ENCODE measurements at regions not wholly inside any gene's neighbourhood (a gene's known extent, or its start where the extent isn't known, plus 50 kb on each side); places are given as distances from the start of the nearest gene placed in this dataset.
"Not testable (repeated sequence)": the region's sequence is repeated elsewhere in the genome, so short reads cannot be mapped to it uniquely, and the experiment has no call there.

DNA sequence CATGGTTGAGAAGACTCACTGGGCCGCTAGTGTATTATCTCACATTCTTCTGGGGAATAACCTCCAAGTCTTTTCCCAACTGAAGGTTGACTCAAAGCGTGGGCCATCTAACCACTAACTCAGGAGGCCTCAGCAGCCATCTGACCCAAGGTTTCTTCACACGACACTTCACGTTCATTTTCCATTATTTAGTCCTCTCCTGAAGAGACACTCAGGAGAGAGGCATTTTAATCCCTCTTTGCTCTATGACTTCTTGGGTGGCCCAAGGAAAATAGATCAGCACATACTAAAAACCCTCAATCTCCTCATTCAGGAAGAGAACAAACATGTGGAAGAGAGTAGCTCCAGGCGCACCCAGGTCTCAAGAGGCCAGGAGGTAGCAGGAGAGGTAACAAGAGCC lies 252.8 kb upstream of the FOXF1 start:
- DNase-seq = no peak

DNA sequence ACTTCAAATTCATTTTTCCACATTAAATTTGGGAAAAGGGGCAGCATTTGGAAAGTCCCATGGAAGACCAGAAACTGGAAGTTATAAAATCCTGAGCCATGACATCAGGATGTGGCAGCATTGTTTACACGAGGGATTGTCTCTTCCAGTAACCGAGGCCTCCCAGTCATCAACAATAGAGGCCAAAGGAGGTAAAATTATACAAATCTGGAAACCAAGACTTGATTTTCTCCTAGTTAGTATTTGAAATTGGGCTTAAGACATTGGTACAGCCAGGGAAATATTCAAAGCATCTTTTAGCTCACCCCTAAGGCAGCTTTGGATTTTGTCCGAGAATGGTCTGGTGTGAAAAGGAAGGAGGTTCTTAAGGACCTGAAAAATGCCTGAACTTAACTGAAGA lies 251.6 kb upstream of the FOXF1 start:
- no peak for DNase-seq

- DNase-seq = no peak
Observed at GRCh38 chr16:86259499-86259898, 250.8 kb upstream of the FOXF1 start.

DNA sequence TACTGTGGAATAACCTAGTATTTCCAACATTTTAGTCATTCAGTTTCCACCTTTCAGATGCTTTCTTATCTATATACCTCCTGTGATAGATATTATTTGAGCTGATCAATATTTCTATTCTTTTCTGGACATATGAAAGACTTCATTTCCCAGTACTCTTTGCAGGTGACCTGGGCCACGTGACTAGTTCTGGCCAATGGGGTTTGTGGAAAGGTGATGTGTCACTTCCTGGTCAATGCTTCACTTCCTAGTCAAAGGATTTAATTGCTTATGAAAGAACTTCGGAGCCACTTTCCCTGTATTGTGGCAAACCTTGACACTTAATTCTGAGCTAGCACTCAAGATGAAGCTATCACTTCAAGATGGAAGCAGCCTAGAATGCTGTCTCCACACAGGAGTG lies 248.9 kb upstream of the FOXF1 start:
- no peak for DNase-seq

- DNase-seq = not testable (repeated sequence)
Observed at GRCh38 chr16:86267657-86268056, 242.7 kb upstream of the FOXF1 start.

DNA sequence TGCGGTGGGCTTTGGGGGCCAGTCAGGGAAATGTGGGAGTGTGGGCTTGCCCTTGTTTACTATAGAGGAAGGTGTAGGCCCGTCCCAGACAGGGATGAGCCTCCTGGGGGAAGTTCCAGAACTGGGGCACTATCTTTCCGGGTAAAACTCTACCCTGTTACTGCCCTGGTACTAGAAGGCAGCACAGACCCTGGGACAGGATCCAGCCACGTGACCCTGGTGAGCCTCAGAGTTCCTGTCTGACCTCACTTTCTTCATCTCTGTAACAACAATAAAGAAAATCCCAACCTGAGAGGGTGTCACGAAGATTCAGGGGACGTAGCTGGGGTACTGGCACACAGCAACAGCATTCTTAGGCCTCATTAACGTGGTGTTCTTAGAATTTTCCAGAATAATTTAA lies 239.6 kb upstream of the FOXF1 start:
- no peak for DNase-seq

- DNase-seq = no peak
Observed at GRCh38 chr16:86272744-86273143, 237.6 kb upstream of the FOXF1 start.

DNA sequence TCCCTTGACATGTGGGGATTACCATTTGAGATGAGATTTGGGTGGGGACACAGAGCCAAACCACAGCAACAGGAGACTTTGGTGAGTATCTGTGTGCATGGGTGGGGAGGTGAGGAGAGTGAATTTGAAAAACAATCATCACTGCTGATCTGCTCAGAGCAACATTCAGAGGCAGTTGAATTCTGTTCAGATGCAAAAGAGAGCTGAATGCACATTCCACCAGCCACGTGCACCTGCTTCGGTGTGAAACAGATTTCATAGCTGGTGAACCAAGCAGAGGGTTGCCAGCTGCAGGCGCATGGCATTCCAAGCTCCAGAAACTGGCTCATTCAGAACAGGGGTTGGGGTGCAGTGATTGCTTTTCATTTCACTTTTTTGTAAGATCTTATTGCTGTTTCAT lies 233.1 kb upstream of the FOXF1 start:
- DNase-seq = no peak

DNA sequence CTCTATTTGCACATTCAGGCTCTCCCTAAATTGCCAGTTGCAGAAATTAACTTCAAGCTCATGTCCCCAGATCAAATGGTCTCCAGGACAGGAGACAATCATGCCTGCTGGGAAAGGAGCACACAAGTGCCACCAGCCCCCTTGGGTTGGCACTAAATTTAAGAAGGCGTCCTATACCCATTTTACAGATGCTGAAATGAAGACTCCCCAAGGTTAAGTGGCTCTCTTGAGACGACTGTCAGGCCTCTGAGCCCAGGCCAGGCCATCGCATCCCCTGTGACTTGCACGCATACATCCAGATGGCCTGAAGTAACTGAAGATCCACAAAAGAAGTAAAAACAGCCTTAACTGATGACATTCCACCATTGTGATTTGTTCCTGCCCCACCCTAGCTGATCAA lies 232.5 kb upstream of the FOXF1 start:
- not testable (repeated sequence) for DNase-seq

DNA sequence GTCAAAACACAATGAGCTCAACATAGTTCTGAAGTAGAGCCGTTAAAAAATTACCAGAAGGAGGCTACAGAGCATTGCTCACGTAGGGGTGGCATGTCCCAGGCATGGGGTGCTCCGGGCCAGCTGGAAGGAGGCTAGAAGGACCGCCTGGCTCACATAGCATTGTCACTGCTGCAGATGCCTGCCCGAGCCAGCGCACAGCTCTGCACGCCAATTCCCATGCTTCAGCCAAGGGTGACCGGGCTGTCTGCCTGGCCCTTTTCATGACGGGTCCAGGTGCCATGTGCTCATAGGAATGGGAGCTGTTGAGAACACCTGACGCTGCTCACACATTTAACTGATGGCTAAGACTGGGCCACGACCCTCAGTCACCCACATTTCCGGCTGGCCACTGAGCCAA lies 228.9 kb upstream of the FOXF1 start:
- no peak for DNase-seq

DNA sequence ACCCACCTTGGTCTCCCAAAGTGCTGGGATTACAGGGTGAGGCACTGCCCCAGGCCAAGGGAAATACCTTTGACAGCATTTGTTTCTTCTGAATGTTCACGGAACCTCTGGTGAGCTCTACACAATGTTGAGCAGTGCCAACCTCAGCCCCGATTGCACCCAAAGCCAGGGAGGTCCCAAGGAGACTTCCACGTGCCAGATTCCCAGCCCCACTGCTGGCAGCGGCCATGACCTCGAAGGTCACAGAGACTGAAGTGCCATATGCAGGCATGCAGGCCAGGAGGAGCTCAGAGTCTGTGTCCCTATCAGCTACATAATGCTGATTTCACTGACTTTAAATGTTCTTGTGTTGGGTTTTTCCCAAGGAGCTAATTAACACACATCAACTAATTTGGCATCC lies 226.4 kb upstream of the FOXF1 start:
- no peak for DNase-seq

DNA sequence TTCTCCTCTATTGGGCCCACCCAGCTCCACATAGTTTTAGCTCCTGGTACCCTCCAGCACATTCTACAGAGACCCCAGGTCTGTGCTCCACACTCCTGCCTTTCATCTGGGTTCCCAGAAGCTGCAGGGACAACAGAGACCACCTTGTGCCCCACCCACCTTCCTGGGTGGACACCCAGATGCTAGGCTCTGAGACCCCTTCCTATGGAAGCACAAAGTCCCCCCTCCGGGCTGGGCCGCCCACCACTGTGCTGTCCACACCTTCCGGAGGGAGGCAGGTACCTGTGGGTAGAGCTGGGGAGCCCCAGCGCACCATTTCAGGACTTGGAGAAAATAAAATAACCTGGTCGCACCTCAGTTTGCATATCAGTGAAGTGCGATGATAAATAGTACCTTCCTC lies 224.9 kb upstream of the FOXF1 start:
- DNase-seq = no peak

DNA sequence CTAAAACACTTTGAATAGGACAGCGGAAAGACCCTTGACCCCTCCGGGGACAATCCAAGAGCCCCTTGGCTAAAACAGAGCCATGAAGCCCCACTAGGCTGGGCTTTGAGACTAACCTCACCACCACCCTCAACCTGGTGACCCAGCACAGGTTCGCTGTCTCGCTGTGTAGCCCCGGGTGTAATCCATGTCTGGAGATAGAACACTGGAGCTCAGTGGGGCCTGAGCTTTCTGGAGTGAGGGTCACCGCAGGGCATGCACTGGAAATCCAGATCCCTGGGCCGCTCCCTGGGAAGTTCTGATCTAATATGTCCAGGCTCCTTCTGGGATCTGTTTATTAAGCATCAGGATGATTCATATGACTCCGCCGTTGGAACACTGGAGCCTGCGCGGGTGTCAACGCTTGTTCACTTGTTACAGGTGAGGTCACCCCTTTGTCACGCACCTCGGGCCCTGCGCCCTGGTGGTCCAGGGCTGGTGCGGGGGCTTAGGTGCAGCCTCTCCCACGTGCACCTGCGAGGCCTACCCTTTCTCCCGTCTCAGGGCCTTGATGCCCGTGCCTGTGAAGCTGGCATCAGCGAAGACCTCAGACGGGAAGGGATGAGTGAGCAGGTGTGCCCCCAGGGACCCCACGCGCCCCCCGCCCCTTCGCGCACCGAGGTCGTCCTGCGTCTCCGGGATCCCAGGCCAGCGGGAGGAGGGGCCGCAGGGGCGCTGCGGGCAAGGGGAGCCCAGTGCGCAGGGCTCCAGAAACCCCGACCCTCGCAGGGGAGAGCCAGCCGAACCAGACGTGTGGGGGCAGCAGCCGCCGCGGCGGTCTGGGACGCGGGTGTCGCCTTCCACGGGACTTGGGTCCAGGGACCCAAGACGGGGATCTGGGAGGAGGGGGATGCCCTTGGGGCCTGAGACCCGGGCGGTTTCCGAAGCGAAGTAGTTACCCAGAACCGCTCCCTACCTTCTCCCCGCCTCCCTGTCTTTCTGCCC lies 224.1 kb upstream of the FOXF1 start:
- DNase-seq = no peak

GRCh38 chr16:86286991-86287663 lies 223.2 kb upstream of the FOXF1 start:
- DNase-seq = no peak

DNA sequence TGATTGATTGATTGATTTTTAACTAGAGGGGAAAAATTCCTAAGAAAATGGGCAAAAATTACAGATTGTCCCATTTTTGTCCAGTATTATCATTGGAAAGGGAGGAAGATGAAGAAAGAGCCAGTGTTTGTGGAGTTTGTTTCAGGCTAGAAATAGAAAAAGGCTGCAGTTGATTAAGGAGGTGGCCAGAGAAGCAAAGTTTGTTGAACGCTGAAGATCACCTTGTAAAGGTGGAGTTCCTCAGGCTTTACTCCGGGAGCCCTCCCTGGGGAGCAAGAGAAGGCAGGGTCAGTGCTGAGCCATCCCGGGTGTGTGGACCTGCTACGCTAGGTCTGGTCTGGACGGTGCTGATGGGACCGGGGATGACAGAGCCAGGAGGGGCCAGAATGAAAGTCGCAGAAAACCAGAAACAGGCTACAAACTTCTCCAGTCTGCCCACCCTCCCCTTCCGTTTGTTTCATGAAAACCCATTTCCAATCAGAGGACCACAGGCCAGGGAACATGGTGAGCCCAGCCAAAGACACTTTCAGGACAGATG lies 222.6 kb upstream of the FOXF1 start:
- no peak for DNase-seq

DNA sequence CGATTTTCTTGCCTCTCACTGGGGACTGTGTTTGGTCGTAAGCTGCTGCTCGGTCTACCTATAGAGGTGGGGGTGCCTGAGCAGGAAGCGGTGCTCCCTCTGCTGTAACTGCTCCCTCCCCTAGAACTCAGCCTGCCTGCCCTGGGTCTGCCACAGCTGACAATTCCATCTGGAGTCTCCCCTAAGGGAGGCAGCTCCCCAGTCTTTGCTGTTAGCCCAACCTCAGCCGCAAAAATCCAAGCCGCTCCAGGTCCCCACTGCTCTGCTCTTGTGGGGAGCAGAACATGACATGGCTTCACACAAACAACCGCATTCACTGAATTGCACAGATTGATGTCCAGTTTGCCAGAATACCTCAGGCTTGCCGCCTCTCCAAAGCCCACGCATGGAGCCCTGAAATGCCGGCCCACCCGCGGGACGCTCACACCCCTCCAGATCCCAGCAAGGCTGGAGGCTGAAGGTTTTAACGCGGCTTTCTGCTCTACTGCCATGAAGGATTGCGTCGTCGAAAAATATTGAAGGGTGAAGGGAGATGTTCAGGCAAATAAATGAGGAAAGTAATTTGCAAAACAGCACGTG lies 221.5 kb upstream of the FOXF1 start:
- no peak for DNase-seq

GRCh38 chr16:86289304-86289703 lies 221.0 kb upstream of the FOXF1 start:
- DNase-seq = no peak

- DNase-seq = no peak
Observed at GRCh38 chr16:86289907-86290306, 220.4 kb upstream of the FOXF1 start.

- no peak for DNase-seq
Observed at GRCh38 chr16:86291491-86291890, 218.8 kb upstream of the FOXF1 start.

- no peak for DNase-seq
Observed at GRCh38 chr16:86292171-86292775, 218.1 kb upstream of the FOXF1 start.

GRCh38 chr16:86292942-86293341 lies 217.4 kb upstream of the FOXF1 start:
- no peak for DNase-seq

- DNase-seq = no peak
Observed at GRCh38 chr16:86293906-86294305, 216.4 kb upstream of the FOXF1 start.

Measured in muscle of arm (tissue), 1 donor.